Small intestine (tissue), 7 donors: ENCODE measurements at regions not wholly inside any gene's neighbourhood (a gene's known extent, or its start where the extent isn't known, plus 50 kb on each side); places are given as distances from the start of the nearest gene placed in this dataset.

Experiments used
- DNase-seq, 2 donors: peaks; one replicate each; pipeline versions ENCODE4 v3.0.0 to v3.0.0-alpha.2; 2013
- FAIRE-seq: peaks from 2 replicates; lab custom pipeline; 2012; peaks lifted over from hg19 to GRCh38; lab: Jason Lieb, UNC
- H3K27ac ChIP-seq, 3 donors: one replicate each; pipeline ENCODE4 v1.5.1; 2013; ENCODE audit warnings: low read length in 2 of 3, mild to moderate bottlenecking in 2 of 3, control low read depth in 1 of 3, inconsistent platforms in 1 of 3, low read depth in 1 of 3, moderate library complexity in 1 of 3
- H3K27me3 ChIP-seq, 3 donors: one replicate each; pipeline ENCODE4 v1.6.1; 2013; ENCODE audit warnings: low read length in 3 of 3, inconsistent platforms in 1 of 3; ENCODE audit not compliant: control insufficient read depth in 3 of 3, insufficient read depth in 3 of 3
- H3K36me3 ChIP-seq, 3 donors: one replicate each; pipeline ENCODE4 v1.6.1; 2013; ENCODE audit warnings: low read length in 3 of 3, inconsistent platforms in 1 of 3, low read depth in 1 of 3, mild to moderate bottlenecking in 1 of 3, moderate library complexity in 1 of 3; ENCODE audit not compliant: control insufficient read depth in 3 of 3, insufficient read depth in 2 of 3
- H3K4me1 ChIP-seq, 3 donors: one replicate each; pipeline ENCODE4 v1.6.1; 2013; ENCODE audit warnings: low read length in 2 of 3, inconsistent platforms in 1 of 3, low read depth in 1 of 3, mild to moderate bottlenecking in 1 of 3, moderate library complexity in 1 of 3; ENCODE audit not compliant: control insufficient read depth in 3 of 3, insufficient read depth in 2 of 3
- H3K4me3 ChIP-seq, 3 donors: one replicate each; pipeline ENCODE4 v1.5.1; 2013; ENCODE audit warnings: low read length in 3 of 3, control low read depth in 1 of 3, inconsistent platforms in 1 of 3, low read depth in 1 of 3, mild to moderate bottlenecking in 1 of 3, moderate library complexity in 1 of 3
- H3K9me3 ChIP-seq, 2 donors: one replicate each; pipeline ENCODE4 v1.6.1; 2013; ENCODE audit warnings: low read depth in 1 of 2, low read length in 1 of 2; ENCODE audit not compliant: control insufficient read depth in 2 of 2, insufficient read depth in 1 of 2
- WGBS, 3 donors: extraction: QIAGEN DNeasy Blood & Tissue Kit; methylation state at CpG; one replicate each; pipeline ENCODE4 v1.1.7; 2013; 5-methylcytosine and 5-hydroxymethylcytosine counted together
- donor health status: healthy with polysubstance abuse.
- donor health status: control.
- donor health status: control.
- donor health status: Bipolar disorder and iron deficiency.
- donor health status: healthy.

GRCh38 chr7:9781710-9782109 is 1192.0 kb upstream of the PHF14 start:
- Histone ChIP-seq H3K9me3 (peaks cover 1 to 29% of the 10 kb centered on the region in 2 donors), H3K4me3 (no peak overlapping the region), H3K4me1 (no peaks in the 10 kb centered on the region), H3K36me3 (no peaks in the 10 kb centered on the region), H3K27me3 (no peaks in the 10 kb centered on the region), H3K27ac (no peak overlapping the region)
- DNase-seq (no peak), FAIRE-seq (no peak)
- 62 to 81% (median 71%) methylated on average over 2 of the region's 2 CpGs for WGBS, 3 donors

- Histone ChIP-seq H3K4me1 (no peaks in the 10 kb centered on the region), H3K27ac (no peak overlapping the region), H3K36me3 (no peaks in the 10 kb centered on the region), H3K27me3 (no peaks in the 10 kb centered on the region), H3K4me3 (no peak overlapping the region), H3K9me3 (peaks cover 1 to 32% of the 10 kb centered on the region in 2 donors)
- 62 to 77% (median 66%) methylated on average over 2 of the region's 2 CpGs for WGBS, 3 donors
- FAIRE-seq, result no peak
- no peak for DNase-seq
Measured at GRCh38 chr7:9782275-9782674, 1191.4 kb upstream of the PHF14 start.

- no peaks in the 10 kb centered on the region for H3K36me3 ChIP-seq
- DNase-seq (no peak), FAIRE-seq (no peak)
- peaks cover 1 to 12% of the 10 kb centered on the region in 2 donors for H3K9me3 ChIP-seq
- H3K4me1 ChIP-seq, result no peaks in the 10 kb centered on the region
- no peaks in the 10 kb centered on the region for H3K27me3 ChIP-seq
- H3K27ac ChIP-seq, result no peak overlapping the region
- no peak overlapping the region for H3K4me3 ChIP-seq
- WGBS, 3 donors, result 13 to 51% (median 26%) methylated on average over 1 of the region's 1 CpG
Measured at GRCh38 chr7:9785211-9785610, 1188.5 kb upstream of the PHF14 start.

GRCh38 chr7:9796241-9796640 is 1177.4 kb upstream of the PHF14 start:
- Histone ChIP-seq H3K4me3 (no peak overlapping the region), H3K36me3 (no peaks in the 10 kb centered on the region), H3K27ac (no peak overlapping the region), H3K27me3 (no peaks in the 10 kb centered on the region), H3K4me1 (no peaks in the 10 kb centered on the region), H3K9me3 (no peaks in the 10 kb centered on the region)
- FAIRE-seq (no peak), DNase-seq (no peak)
- WGBS, 3 donors, result 56 to 68% (median 60%) methylated on average over 1 of the region's 1 CpG

- no peak for FAIRE-seq
- DNase-seq, result no peak
- no peaks in the 10 kb centered on the region for H3K4me1 ChIP-seq
- peaks cover 0 to 10% of the 10 kb centered on the region in 2 donors for H3K9me3 ChIP-seq
- no peak overlapping the region for H3K27ac ChIP-seq
- 82 to 89% (median 82%) methylated on average over 20 of the region's 20 CpGs for WGBS, 3 donors
- H3K4me3 ChIP-seq, result no peak overlapping the region
- no peaks in the 10 kb centered on the region for H3K36me3 ChIP-seq
- H3K27me3 ChIP-seq, result no peaks in the 10 kb centered on the region
Measured at GRCh38 chr7:9822458-9823290, 1151.0 kb upstream of the PHF14 start.

- WGBS, 3 donors, result 55 to 79% (median 59%) methylated on average over 3 of the region's 3 CpGs
- peaks cover 0 to 1% of the 10 kb centered on the region in 2 donors for H3K9me3 ChIP-seq
- no peak overlapping the region for H3K4me3 ChIP-seq
- no peaks in the 10 kb centered on the region for H3K36me3 ChIP-seq
- FAIRE-seq, result no peak
- H3K27me3 ChIP-seq, result no peaks in the 10 kb centered on the region
- no peak for DNase-seq
- no peaks in the 10 kb centered on the region for H3K4me1 ChIP-seq
- H3K27ac ChIP-seq, result no peak overlapping the region
Measured at GRCh38 chr7:9835199-9835598, 1138.5 kb upstream of the PHF14 start.

- Histone ChIP-seq H3K9me3 (no peaks in the 10 kb centered on the region), H3K4me1 (no peaks in the 10 kb centered on the region), H3K36me3 (no peaks in the 10 kb centered on the region), H3K4me3 (no peak overlapping the region), H3K27me3 (no peaks in the 10 kb centered on the region), H3K27ac (no peak overlapping the region)
- WGBS, 3 donors, result 28 to 72% (median 28%) methylated on average over 1 of the region's 1 CpG
- DNase-seq (no peak), FAIRE-seq (no peak)
Measured at GRCh38 chr7:9836671-9837070, 1137.0 kb upstream of the PHF14 start.

GRCh38 chr7:9842301-9842700 is 1131.4 kb upstream of the PHF14 start:
- H3K4me1 ChIP-seq, result no peaks in the 10 kb centered on the region
- no peak overlapping the region for H3K4me3 ChIP-seq
- H3K27me3 ChIP-seq, result no peaks in the 10 kb centered on the region
- H3K27ac ChIP-seq, result no peak overlapping the region
- WGBS, 3 donors, result 73 to 82% (median 74%) methylated on average over 2 of the region's 2 CpGs
- no peaks in the 10 kb centered on the region for H3K36me3 ChIP-seq
- H3K9me3 ChIP-seq, result no peaks in the 10 kb centered on the region
- DNase-seq (no peak), FAIRE-seq (no peak)

- Histone ChIP-seq H3K27me3 (no peaks in the 10 kb centered on the region), H3K4me3 (no peak overlapping the region), H3K27ac (no peak overlapping the region), H3K4me1 (no peaks in the 10 kb centered on the region), H3K9me3 (peaks cover 0 to 3% of the 10 kb centered on the region in 2 donors), H3K36me3 (no peaks in the 10 kb centered on the region)
- WGBS, 3 donors, result 78 to 93% (median 80%) methylated on average over 3 of the region's 3 CpGs
- DNase-seq (no peak), FAIRE-seq (no peak)
Measured at GRCh38 chr7:9846902-9847301, 1126.8 kb upstream of the PHF14 start.
